GM04503 (cell line): ENCODE measurements at regions not wholly inside any gene's neighbourhood (a gene's known extent, or its start where the extent isn't known, plus 50 kb on each side); places are given as distances from the start of the nearest gene placed in this dataset.
"Not testable (repeated sequence)": the region's sequence is repeated elsewhere in the genome, so short reads cannot be mapped to it uniquely, and the experiment has no call there.

Experiments
- DNase-seq: peaks from one replicate; pipeline ENCODE4 v3.0.0-alpha.2; 2012; ENCODE audit warnings: low read depth

DNA sequence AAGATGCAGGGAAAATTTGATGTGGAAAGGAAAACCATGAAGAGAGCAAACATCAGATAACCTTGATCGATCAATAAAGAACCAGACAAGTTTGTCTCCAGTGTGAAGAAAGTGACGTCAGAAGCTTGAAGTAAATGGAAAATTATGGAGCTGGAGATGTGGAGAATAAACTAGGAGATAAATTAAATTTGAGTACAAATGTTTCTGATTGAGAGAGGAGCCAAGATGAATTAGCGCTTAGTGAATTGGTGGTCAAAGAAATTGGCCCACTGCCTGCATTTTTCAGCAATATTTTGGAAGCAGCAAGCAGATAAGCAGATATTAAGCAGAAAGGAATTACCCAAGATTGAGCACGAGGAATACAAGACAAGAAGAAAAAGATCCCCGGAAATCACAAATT is 567.3 kb upstream of the ZNF385D start:
- no peak for DNase-seq

DNA sequence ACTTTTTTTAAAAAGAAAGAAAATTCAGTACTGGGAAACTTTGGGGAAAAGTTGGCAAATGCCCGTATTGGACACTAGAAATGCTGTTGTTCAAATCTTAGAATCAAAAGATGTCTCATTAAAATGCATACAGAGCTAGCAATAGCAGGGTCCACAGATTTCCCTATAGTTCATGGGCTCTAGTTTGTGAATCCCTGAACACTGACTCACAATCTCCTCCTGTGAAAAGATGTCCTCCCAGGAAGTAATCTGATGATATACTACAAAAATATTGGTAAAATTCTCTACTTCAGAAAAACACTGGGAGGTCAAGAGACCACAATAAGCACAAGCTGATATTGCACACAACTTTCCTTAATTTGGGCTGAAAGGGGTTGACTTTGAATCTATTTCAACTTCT is 568.4 kb upstream of the ZNF385D start:
- no peak for DNase-seq

DNA sequence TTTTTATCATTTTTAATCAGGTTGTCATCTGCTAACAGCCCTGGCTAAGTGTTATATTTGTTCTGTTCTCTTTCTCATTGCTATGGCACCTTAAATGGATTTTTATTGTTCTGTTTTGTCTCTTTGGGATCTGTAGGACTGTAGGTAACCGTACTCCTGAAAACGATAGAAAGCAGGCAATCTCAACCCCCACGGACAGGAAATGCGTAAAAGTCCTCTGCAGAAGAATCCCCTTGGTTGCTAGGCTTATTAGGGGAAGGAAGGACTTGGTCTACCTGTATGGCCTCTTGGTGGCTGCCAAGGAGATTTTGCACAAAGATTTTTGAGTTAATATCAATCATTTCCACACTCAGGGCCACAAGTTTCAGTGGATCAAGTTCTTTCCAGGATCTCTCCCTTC is 571.9 kb upstream of the ZNF385D start:
- DNase-seq, result no peak

DNA sequence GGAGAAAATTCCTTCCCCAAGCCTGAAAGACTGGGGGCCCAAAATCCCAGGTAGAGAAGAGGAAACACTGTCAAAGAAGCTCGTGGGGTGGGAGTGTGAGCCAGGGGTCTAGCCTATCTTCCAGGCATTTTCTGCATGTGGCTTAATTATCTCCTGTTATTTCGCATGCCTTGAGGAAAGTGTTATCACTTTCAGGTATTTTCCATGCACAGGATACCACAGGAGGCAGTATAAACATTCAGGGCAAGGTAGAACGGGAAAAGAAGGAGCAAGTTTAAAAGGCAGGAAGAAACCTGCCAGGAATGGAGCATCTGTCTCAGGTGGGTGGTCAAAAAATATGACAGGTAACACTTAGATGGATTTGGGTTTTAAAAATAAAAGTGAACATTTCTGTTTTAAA is 575.3 kb upstream of the ZNF385D start:
- no peak for DNase-seq

DNA sequence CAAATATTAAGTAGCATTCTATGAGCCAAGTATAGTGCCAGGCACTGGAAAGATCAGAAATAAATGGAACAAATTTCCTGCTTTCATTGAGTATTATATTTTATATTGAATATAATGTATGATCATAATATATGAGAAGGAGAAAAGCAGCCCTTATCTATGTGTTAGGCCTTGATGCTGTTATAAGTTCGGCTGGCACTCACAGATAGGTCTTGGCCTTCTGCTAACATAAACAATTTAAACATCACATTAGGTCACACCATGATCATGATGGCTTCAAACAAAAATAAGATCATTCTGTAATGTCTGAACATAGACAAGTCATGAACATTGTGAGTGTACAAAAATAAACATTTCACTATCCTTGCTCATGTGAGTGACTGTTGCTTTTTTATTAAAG is 584.0 kb upstream of the ZNF385D start:
- no peak for DNase-seq

DNA sequence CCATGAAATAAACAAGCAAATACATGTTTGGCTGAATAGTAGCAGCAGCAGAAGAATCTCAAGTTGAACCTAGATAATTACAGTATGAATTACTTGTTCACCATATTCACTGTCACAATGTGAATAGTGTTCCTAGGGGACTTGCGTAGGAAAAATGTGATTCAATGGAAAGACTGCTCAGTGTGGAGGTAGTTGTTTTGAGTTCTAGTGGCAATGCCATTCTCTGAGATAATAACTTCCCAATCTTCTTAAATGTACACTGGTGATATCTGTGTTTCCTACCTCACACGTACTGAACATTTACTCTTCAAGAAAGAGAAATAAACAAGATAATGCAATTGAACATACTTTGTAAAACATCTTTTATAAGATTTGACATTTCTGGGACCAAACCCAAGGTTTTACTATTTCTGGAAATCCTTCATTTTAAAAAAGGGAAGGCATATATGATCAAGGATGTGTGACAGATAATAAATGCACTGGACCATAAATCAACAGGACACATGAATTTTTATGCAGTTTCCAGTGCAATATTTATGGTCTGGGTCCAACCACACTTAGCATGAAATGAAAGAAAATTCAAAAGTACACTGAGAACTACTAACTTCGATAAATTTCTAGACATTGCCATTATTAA is 598.3 kb upstream of the ZNF385D start:
- DNase-seq, result no peak

DNA sequence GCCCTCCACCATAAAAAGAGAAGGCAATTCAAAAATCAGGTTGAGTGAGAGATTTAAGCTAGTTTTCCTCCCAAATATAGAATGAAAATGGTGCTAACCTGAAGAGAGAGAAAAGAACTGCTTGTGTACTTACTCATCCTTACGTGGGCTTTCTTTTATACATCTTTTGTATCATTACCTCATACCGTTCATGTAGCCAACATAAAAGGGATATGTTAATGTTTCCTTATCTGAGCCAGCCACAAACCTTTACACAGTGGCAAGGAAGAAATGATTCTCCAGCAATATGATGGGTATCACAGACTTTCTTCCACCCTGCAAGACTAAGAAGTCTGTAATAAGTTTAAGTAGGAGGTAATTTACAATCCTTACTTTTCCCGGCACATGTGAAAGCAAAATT is 600.8 kb upstream of the ZNF385D start:
- no peak for DNase-seq

DNA sequence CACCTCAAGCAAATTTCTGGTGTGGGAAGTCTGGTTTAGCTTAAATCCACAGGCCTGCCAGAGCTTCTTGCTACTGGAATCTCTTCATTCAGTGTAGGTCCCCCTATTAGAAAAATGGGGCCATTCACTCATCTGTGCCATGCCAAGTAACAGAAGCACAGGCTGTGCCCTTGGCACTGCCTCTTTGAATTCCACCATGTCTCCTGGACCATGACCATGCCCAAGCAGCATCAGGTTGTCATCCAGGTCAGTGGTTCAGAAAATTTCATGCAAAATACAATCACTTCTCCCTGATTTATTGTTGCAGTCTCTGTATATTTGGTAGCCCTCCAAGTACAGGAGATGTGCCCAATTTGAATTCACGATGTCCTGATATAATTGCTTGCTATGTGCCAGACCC is 602.1 kb upstream of the ZNF385D start:
- DNase-seq, result no peak

DNA sequence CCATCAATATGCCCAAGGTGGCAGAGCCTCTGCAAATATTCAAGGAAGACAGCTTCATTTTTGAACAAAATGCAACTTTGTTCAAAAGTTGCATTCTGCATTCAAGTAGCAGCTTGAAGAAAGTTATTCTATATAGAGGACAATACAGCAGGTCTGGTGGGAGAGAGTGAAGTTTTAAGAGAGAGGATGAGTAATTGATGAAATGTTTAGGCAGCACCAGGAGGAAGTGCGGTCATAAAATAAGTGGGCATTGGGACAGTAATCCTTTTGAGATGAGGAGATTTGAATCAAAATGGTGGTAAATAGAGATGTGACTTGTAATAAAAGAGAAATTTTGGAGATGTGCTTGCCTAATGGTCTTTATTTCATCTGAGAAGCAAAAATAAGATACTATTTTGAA is 607.3 kb upstream of the ZNF385D start:
- no peak for DNase-seq

DNA sequence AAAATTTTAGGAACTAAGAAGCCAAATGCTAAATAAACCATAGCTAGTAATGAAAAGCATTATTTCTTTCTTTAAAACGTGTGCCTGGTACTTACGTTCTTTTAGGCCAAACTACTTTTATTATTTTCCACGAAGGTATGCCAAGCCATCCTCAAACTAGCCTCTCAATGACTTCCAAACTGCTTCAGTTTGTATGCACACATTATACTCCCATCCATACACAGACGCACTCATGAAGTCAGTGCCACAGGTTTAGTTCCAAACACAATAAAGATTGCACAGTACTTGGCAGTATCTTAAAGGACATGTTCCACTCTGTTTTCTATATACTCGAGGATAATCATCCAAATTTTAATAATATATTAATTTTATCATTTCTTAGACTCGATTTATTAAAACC is 609.2 kb upstream of the ZNF385D start:
- no peak for DNase-seq

DNA sequence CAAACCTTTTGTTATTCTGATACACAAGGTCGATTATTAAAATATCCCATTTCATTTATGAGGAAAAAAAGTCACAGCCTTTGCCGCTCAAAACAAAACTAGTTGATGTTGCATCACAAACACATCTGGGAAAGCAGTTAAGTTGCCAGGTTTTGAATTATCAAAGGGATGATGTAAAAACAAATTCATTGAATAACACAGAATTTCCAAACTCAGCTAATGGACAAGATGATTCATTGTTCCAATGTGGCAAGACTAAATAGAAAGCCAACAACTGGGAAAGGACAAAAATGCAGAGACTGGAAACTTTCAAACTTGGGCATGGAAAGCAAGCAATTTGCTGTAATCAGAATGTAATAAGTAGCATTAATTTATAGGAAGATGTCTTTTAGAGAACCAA is 610.0 kb upstream of the ZNF385D start:
- peak; percentile 9 for DNase-seq

DNA sequence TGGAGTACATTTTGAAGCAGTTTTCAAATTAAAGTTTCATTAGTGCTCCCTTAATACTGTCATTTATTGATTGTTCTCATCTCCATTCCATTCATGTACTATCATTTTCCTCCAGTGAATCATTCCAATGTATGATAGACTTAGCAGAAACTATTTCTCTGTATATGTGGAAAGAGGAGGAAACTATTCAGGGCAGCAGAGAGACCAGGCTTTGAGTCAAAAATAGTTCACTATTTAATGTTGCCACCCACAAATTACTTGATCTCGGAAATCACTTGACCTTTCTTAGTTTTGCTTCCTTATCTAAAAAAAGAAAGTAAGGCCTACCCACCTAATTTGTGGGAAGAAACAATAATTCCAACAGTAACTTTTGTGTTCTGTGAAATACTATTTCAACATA is 610.5 kb upstream of the ZNF385D start:
- DNase-seq, result no peak

DNA sequence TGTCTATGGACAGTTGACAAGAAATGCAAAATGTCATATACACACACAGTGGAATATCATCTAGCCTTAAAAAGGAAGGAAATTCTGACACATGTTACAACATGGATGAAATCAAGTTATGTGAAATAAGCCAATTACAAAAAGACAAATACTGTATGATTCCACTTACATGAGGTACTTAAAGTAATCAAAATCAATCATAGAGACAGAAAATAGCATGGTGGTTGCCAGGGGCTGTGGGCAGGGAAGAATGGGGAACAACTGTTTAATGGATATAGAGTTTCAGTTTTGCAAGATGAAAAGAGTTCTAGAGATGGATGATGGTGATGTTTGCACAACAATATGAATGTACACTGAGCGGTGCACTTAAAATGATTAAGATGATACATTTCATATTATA is 613.8 kb upstream of the ZNF385D start:
- DNase-seq, result no peak

DNA sequence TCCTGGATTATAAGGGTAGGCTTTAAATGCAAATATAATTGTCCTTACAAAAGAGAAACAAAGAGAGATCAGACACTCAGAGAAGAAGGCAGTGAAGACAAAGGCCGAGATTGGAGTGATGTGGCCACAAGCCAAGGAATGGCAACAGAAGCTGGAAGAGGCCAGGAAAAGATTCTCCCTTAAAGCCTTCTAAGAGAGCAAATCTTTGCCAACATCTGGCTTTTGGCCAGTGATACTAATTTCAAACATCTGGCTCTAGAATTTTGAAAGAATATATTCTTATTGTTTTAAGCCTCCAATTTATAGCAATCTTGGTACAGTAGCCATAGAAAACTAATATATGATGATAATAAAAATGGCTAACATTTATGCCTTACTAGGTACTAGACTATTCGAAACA is 615.8 kb upstream of the ZNF385D start:
- no peak for DNase-seq

DNA sequence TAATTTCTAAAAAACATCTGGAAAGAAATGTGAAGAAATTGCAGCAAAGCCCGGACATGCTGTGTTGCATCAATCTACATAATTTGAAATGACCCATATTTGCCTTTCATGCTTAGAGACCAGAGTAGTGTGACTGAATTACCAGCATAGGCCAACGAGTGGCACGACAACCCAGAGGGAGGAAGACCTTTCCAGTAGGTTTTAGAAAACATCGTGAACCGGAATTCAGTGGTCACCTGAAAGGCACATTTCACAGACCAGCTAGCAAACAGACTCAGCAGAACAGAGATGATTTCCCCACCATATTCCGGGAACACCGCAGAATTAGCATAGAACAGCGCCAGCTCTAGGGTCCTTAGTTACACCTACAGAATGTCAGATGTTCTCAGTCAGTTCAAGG is 620.0 kb upstream of the ZNF385D start:
- no peak for DNase-seq

DNA sequence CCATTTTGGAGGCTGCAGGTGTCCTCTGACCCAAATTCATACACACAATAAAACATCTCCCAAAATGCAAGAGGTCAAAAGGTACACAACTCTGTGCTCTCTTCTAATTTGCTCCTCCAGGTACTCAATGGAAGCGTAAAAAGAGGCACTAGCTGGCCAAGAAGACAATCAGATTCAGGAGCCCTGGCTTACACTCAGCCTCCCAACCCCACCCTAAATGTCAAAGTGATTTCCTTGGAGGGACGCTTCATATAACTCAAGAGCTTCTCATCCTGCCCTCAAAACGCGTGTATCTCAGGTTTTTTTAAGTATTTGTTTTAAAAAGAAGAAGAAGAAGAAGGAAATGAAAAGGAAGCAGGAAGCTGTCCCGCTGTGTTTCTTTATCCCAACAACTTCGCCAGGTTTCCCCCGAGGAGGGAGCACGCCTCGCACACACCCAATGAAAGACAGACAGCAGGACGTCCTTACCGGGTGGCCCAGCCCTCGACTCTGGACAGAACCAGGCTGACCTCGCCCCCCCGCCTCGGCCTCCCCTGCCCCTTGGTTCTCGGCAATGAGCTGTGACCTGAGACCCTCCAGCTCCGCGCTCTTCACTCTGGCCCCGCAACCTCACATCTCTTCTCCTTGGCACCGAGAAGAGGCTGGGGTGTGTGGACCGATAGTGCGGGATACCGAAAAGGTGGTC is 620.7 kb upstream of the ZNF385D start:
- no peak for DNase-seq

DNA sequence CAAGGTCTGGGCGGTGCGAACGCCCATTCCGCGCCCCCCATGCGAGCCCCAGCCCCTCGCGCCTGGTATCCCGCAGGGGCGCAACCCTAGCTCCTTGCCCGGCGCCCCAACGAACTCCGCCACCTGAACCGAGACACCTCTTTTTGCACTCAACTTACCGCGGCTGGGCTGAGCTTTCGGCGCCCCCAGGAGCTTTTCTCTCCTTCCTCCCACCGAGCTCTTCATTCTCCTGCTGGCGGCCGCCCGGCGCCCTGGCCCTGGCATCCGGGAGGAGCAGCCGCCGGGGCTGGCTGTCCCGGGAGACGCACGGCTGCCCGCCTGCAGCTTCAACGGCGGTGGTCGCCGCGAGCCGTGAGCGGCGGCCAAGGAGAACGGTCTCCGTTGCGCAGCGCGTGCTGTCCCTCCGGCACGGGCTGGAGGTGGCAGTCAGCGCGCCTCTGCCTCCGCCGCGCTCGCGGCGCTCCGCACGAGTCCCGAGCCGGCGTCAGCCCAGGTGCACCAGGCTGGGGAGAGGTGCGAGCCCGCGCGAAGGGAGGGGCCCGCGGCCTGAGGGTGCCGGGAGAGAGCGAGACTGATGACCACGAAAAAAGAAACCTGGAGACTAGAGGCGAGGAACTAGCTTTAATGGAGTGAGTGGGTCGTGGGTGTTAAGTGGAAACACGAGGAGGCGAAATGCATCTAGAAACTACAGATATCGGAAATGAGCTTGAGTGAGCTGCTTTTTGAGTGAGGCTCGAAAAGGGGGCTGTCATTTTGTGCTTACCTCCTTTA is 621.5 kb upstream of the ZNF385D start:
- DNase-seq, result no peak

DNA sequence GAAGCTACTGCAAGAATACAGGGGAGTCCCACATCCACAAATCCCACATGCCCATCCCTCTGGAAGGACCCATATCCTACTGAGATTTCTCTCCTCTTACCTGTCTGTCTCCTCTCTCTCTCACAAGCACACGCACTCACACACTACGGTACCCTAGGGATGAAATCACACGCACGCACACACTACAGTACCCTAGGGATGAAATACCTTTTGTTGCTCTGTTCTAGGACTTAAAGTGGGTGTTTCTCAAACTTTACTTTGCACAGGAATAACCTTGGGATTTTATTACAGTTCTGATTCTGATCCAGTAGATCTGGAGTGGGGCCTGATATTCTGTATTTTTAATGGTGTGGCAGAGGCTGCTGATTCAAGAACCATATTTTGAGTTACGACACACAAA is 622.2 kb upstream of the ZNF385D start:
- DNase-seq, result no peak

DNA sequence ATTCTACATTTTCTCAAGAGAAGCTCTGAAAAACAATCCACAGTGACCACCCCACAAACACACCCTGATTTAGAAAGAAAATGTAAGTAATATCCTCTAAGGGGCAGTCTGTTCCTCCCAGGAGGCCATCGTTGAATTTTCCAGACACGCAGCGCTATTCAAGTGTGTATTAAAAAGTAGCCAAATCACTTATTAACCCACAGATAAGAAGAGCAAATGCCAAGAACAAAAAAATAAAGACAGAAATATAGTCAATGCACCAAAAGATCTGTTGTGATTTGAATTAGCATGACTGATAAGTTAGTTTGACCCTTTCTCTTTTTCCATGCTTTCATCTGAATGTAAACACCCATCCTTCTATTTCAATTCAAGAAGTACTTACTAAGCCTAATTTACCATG is 622.8 kb upstream of the ZNF385D start:
- no peak for DNase-seq

DNA sequence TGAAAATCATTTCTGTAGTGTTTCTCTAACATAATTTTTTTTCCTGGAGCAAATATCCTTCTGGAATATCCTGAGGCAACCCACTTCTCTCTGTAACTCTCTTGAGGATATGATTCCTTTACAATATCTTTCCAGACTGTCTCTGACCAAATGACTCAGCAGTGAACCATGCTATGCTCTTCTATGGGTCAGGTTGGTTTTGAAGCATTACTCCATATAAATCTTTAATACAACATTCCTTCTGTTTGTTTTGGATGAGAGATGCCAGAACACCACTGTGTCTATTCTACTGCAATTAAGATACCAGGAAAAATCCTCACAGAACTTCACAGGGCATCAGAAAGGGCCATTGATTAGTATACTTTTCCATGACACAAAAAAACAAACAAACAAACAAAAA is 626.4 kb upstream of the ZNF385D start:
- DNase-seq, result peak; percentile 18

DNA sequence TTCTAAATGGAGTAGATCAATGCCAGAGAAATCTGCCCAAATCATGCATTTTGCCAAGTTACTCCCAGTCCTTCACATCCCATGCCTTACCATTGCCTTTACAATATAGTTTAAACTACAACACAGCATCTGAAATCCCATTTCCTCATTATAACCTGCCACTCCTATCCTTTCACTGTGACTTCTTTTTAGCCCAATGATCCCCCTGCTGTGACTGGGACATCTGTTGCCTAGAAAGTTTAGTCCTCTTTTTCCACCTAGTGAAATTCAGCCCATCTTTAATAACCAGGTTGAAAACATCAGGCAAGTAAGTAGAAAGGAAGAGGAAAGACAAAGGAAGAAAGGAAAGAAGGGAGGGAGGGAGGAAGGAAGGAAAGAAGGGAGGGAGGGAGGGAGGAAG is 627.9 kb upstream of the ZNF385D start:
- DNase-seq, result no peak

DNA sequence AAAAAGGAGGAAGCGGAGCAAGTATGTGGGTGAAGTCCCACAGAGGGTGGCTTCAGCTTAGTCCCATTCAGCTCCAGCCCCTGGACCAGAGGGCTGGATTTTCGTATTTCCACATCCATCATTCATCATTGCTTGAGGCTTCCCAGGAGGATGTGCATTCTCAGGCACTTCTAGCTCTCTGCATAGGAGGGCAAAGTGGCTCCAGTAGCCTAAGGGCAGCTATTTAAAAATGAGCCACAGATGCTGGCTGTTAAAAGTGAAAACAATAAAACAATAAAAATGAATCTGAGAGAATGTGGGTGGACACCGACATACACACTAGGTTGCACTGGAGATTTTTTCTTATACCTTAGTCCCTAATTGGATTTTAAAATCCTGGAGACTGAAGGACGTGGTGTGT is 629.2 kb upstream of the ZNF385D start:
- no peak for DNase-seq

DNA sequence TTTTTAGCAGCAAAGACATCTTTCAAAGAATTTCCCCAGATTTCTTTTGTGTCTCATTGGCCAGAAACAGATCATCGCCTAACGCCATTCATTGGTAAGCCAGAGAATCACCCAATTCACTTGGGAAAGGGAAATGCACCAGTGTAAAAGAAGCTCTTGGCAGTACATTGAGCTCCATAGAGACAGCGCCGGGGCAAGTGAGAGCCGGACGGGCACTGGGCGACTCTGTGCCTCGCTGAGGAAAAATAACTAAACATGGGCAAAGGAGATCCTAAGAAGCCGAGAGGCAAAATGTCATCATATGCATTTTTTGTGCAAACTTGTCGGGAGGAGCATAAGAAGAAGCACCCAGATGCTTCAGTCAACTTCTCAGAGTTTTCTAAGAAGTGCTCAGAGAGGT is 630.6 kb upstream of the ZNF385D start:
- DNase-seq, result not testable (repeated sequence)

DNA sequence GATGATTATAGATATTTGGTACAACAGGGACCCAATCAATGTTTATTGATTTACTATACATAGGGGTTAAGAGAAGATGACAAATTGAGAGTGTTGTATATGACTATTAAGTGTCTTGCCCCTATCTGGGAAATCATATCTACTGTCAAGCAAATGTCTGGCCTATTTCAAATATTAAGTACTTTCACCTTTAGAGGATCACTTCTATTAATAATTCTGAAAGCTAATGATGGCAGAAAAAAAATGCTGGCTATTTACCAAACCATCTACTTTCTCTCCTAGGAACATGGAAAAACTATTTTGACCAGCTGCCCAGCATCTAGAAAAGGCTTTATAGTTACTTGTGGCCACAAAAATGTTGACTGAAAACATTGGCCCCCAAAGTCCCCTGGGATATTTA is 632.3 kb upstream of the ZNF385D start:
- no peak for DNase-seq
